Gastroesophageal sphincter (tissue), 3 donors: ENCODE measurements at regions not wholly inside any gene's neighbourhood (a gene's known extent, or its start where the extent isn't known, plus 50 kb on each side); places are given as distances from the start of the nearest gene placed in this dataset.
"Not testable (repeated sequence)": the region's sequence is repeated elsewhere in the genome, so short reads cannot be mapped to it uniquely, and the experiment has no call there.

Experiments
- CTCF ChIP-seq, 4 experiments: fragments of 200-600 bp in 2 of 4; fragments of 450-650 bp in 2 of 4; sonication (generic) in 1 of 4; IDR thresholded peaks; one replicate each; pipeline ENCODE4 v1.5.1; 2017 to 2019; ENCODE audit warnings: antibody characterized with exemption in 4 of 4, mild to moderate bottlenecking in 2 of 4, moderate library complexity in 2 of 4
- EP300 ChIP-seq: sonication (generic); formaldehyde crosslinking; IDR thresholded peaks from one replicate; pipeline ENCODE4 v1.6.1; 2017; ENCODE audit warnings: antibody characterized with exemption, mild to moderate bottlenecking
- POLR2A ChIP-seq, 2 donors: fragments of 450-650 bp; IDR thresholded peaks; one replicate each; pipeline ENCODE4 v1.6.1; 2017; ENCODE audit warnings: antibody characterized with exemption in 2 of 2, mild to moderate bottlenecking in 2 of 2, moderate library complexity in 1 of 2
- POLR2AphosphoS5 ChIP-seq: sonication (generic); formaldehyde crosslinking; IDR thresholded peaks from one replicate; pipeline ENCODE4 v1.6.1; 2017; ENCODE audit warnings: antibody characterized with exemption

GRCh38 chr20:47977789-47978252, 192.5 kb upstream of the SULF2 start:
- not testable (repeated sequence) for TF ChIP-seq POLR2A (IDR thresholded peaks at IDR 0.05); CTCF (IDR thresholded peaks at IDR 0.05); EP300; POLR2AphosphoS5
